Endothelial cell of umbilical vein (primary cell): ENCODE measurements at regions not wholly inside any gene's neighbourhood (a gene's known extent, or its start where the extent isn't known, plus 50 kb on each side); places are given as distances from the start of the nearest gene placed in this dataset.

Experiments used
- BruUV-seq: library from RNA; stranded (reverse); fragments of 400-500 nt; replicated peaks from 2 replicates; lab custom pipeline; 2021; lab: Mats Ljungman, UMichigan
- CTCF ChIA-PET: fragments of 300-600, 350-600 bp; sonication (Branson Sonifier 250); formaldehyde crosslinking; loops from one replicate; lab custom pipeline; 2021; ENCODE audit warnings: antibody characterized with exemption, inconsistent platforms; lab: Charles Lee
- POLR2A ChIA-PET: fragments of 300-600, 350-600 bp; sonication (Branson Sonifier 250); formaldehyde crosslinking; loops from one replicate; lab custom pipeline; 2021; ENCODE audit warnings: antibody characterized with exemption, inconsistent platforms; lab: Charles Lee
- DNase-seq: peaks from one replicate; pipeline ENCODE4 v3.0.0-alpha.2; 2011; ENCODE audit warnings: low read depth, low spot score
- FAIRE-seq: peaks from 2 replicates; lab custom pipeline; 2011; peaks lifted over from hg19 to GRCh38; lab: Jason Lieb, UNC
- H2AFZ ChIP-seq: 2 replicates; pipeline ENCODE4 v1.6.0; 2012; ENCODE audit warnings: low read depth, low read length, control low read depth, inconsistent platforms
- H3K27ac ChIP-seq: 2 replicates; pipeline ENCODE4 v1.5.1; 2011; ENCODE audit warnings: low read depth, mild to moderate bottlenecking, control low read depth, low read length, moderate library complexity; ENCODE audit not compliant: insufficient read depth
- H3K27me3 ChIP-seq, 2 experiments: 2 replicates each; pipeline versions ENCODE4 v1.6.0 to v1.6.1; 2011; ENCODE audit warnings: low read length in 2 of 2, mixed read lengths in 1 of 2; ENCODE audit not compliant: control insufficient read depth in 2 of 2, insufficient read depth in 2 of 2
- H3K36me3 ChIP-seq, 2 experiments: 2 replicates in 1 of 2; 3 replicates in 1 of 2; pipeline ENCODE4 v1.5.1; 2011; ENCODE audit warnings: low read length in 2 of 2, mild to moderate bottlenecking in 1 of 2, moderate library complexity in 1 of 2; ENCODE audit not compliant: control insufficient read depth in 2 of 2, insufficient read depth in 2 of 2; ENCODE audit errors: extremely low read depth in 1 of 2
- H3K4me1 ChIP-seq: 3 replicates; pipeline ENCODE4 v1.5.1; 2011; ENCODE audit warnings: mild to moderate bottlenecking, low read length; ENCODE audit not compliant: control insufficient read depth, insufficient read depth; ENCODE audit errors: extremely low read depth
- H3K4me2 ChIP-seq: 2 replicates; pipeline ENCODE4 v1.6.1; 2011; ENCODE audit warnings: low read length, control low read depth, mixed read lengths; ENCODE audit not compliant: insufficient read depth
- H3K4me3 ChIP-seq, 3 experiments: fragments of 200-600 bp in 1 of 3; sonication (generic), shearing (Covaris generic) in 1 of 3; replicated peaks in 1 of 3; 2 replicates each; pipeline ENCODE4 v1.5.1; 2011 to 2016; ENCODE audit warnings: control low read depth in 3 of 3, low read length in 3 of 3, mild to moderate bottlenecking in 2 of 3, inconsistent platforms in 1 of 3, low read depth in 1 of 3, moderate library complexity in 1 of 3; ENCODE audit not compliant: insufficient read depth in 1 of 3
- H3K79me2 ChIP-seq: 2 replicates; pipeline ENCODE4 v1.6.0; 2012; ENCODE audit warnings: low read length, inconsistent platforms; ENCODE audit not compliant: control insufficient read depth, insufficient read depth
- H3K9ac ChIP-seq: replicated peaks from 2 replicates; pipeline ENCODE3; 2011; ENCODE audit warnings: low read length, control low read depth; ENCODE audit not compliant: insufficient read depth; ENCODE audit errors: extremely low read depth
- H3K9me1 ChIP-seq: replicated peaks from 3 replicates; pipeline ENCODE4 v1.6.0; 2011; ENCODE audit warnings: mild to moderate bottlenecking, low read length; ENCODE audit not compliant: control insufficient read depth, insufficient read depth; ENCODE audit errors: extremely low read depth
- H3K9me3 ChIP-seq: replicated peaks from 2 replicates; pipeline ENCODE4 v1.5.1; 2012; ENCODE audit warnings: low read length, inconsistent platforms; ENCODE audit not compliant: control insufficient read depth, insufficient read depth
- H4K20me1 ChIP-seq: replicated peaks from 2 replicates; pipeline ENCODE3; 2011; ENCODE audit warnings: mild to moderate bottlenecking, low read length; ENCODE audit not compliant: control insufficient read depth, insufficient read depth; ENCODE audit errors: extremely low read depth
- CTCF ChIP-seq, 2 donors: IDR thresholded peaks; 1 replicate in 1 of 2; 2 replicates in 1 of 2; pipeline ENCODE4 v1.5.1; 2011; ENCODE audit warnings: low read length in 2 of 2, mild to moderate bottlenecking in 2 of 2, moderate library complexity in 2 of 2, control low read depth in 1 of 2, inconsistent platforms in 1 of 2, low read depth in 1 of 2; ENCODE audit not compliant: insufficient read depth in 1 of 2; ENCODE audit errors: extremely low read depth in 1 of 2
- EZH2 ChIP-seq: IDR thresholded peaks from 2 replicates; pipeline ENCODE4 v1.6.1; 2012; ENCODE audit warnings: borderline replicate concordance, low read depth, mild to moderate bottlenecking, moderate library complexity, low read length, inconsistent platforms; ENCODE audit not compliant: severe bottlenecking
- FOS ChIP-seq: IDR thresholded peaks from 2 replicates; pipeline ENCODE4 v1.6.1; 2011; ENCODE audit warnings: mild to moderate bottlenecking, low read length, moderate library complexity, borderline replicate concordance; ENCODE audit not compliant: insufficient read depth
- GATA2 ChIP-seq: IDR thresholded peaks from 2 replicates; pipeline ENCODE4 v1.7.0; 2011; ENCODE audit warnings: low read depth, mild to moderate bottlenecking, moderate library complexity, mixed read lengths, low read length; ENCODE audit not compliant: insufficient read length, insufficient read depth
- JUN ChIP-seq: IDR thresholded peaks from 2 replicates; pipeline ENCODE4 v1.6.1; 2011; ENCODE audit warnings: borderline replicate concordance, low read depth; ENCODE audit not compliant: insufficient read length, insufficient read depth
- MAX ChIP-seq: IDR thresholded peaks from 2 replicates; pipeline ENCODE4 v1.6.1; 2011; ENCODE audit not compliant: insufficient read depth, insufficient read length
- MYC ChIP-seq: IDR thresholded peaks from one replicate; pipeline ENCODE4 v1.6.1; 2011; ENCODE audit warnings: mild to moderate bottlenecking, low read depth, low read length
- POLR2A ChIP-seq: IDR thresholded peaks from 2 replicates; pipeline ENCODE4 v1.6.1; 2012; ENCODE audit warnings: low read depth, mild to moderate bottlenecking, control low read depth, low read length
- POLR2AphosphoS5 ChIP-seq: IDR thresholded peaks from 2 replicates; pipeline ENCODE4 v1.6.1; 2012; ENCODE audit warnings: low read depth, mild to moderate bottlenecking, control low read depth, low read length, moderate library complexity; ENCODE audit not compliant: insufficient read depth
- dilution Hi-C: fragments of 300-500 bp; cut with MboI; formaldehyde crosslinking; loops from one replicate; pipeline ENCODE4 v1.15.0; 2019; ENCODE audit warnings: low sequenced_read_pairs; ENCODE audit not compliant: extremely low pct_ligation_motif_present
- intact Hi-C: fragments of 100-400 bp; cut with micrococcal nuclease; formaldehyde crosslinking; loops from one replicate; pipeline ENCODE4 v1.10.0; 2022

- Histone ChIP-seq H3K4me3 (no peak overlapping the region), H3K27me3 (no peaks in the 10 kb centered on the region), H3K9me1 (no peaks in the 10 kb centered on the region), H3K9me3 (peaks cover 13% of the 10 kb centered on the region), H3K27ac (no peak overlapping the region), H3K36me3 (no peaks in the 10 kb centered on the region), H3K4me2 (no peak overlapping the region), H4K20me1 (no peaks in the 10 kb centered on the region), H3K79me2 (no peaks in the 10 kb centered on the region), H2AFZ (no peak overlapping the region), H3K4me1 (no peaks in the 10 kb centered on the region), H3K9ac (no peak overlapping the region)
- no peak for DNase-seq
- ChIA-PET POLR2A (no interaction called here), CTCF (no interaction called here)
- no TSS peak for BruUV-seq
- TF ChIP-seq EZH2 (no peak), GATA2 (no peak), CTCF (IDR thresholded peaks at IDR 0.05; ENCODE audit: extremely low read depth in 1 of 2, insufficient read depth in 1 of 2, low read depth in 1 of 2, low read length in 2 of 2) (no peak), MAX (no peak), POLR2AphosphoS5 (no peak), MYC (no peak), FOS (no peak), POLR2A (no peak), JUN (no peak)
- intact Hi-C loops: no loop called here
- no peak for FAIRE-seq
- dilution Hi-C loops: no loop called here
Observed at GRCh38 chr9:40927260-40927631, 201.2 kb downstream of the FOXD4L6 start.
